Pons (tissue), 1 donor: ENCODE measurements at regions not wholly inside any gene's neighbourhood (a gene's known extent, or its start where the extent isn't known, plus 50 kb on each side); places are given as distances from the start of the nearest gene placed in this dataset.

Experiments used
- DNase-seq: peaks from one replicate; pipeline ENCODE4 v3.0.0-alpha.2; 2016; ENCODE audit warnings: low spot score

GRCh38 chr3:181076558-181076957 is 87.0 kb upstream of the DNAJC19 start:
- no peak for DNase-seq

GRCh38 chr3:181075098-181075497 is 85.6 kb upstream of the DNAJC19 start:
- no peak for DNase-seq

- DNase-seq, result no peak
Observed at GRCh38 chr3:181066143-181067087, 76.9 kb upstream of the DNAJC19 start.

- no peak for DNase-seq
Observed at GRCh38 chr3:181056136-181056732, 66.7 kb upstream of the DNAJC19 start.

- no peak for DNase-seq
Observed at GRCh38 chr3:181054538-181054937, 65.0 kb upstream of the DNAJC19 start.

DNA sequence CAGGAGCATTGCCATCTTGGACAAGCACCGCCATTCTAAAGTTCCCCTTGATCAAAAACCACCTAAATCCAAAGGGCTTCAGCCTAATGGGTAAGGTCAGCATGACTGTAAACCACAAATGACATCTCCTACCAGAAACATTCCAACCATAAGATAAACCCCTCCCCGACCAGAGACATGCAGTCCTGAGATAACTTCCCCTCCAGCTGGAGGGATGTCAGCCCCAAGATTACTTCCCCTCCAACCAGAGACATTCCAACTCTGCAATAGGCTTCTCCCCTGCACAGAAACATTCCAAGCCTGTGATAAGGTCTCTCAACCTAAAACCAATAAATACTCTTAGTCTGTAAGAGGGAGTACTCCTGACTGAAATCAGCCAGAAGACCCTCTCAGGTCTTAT is 62.7 kb upstream of the DNAJC19 start:
- DNase-seq, result no peak

GRCh38 chr3:181050738-181051137 is 61.2 kb upstream of the DNAJC19 start:
- DNase-seq, result no peak

DNA sequence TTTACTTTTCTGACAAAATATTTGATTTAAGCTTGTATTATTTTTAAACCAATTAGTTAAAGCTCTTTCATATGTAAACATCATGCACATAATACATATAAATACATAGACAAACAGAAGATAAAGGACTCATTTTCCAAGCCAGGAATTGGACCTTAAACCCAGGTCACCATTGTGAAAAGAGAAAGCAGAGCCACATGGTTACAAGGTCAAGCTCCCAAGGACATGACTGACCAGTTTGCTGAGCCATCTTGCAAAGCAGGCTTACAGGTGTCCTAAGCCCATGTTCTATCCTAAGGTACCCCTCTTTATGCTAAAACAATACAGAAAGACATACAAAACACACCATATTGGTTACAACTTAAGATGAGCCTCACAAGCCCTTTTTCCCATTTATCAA is 50.5 kb upstream of the DNAJC19 start:
- DNase-seq, result no peak
